Chondrocyte (in vitro differentiated cells): ENCODE measurements at regions not wholly inside any gene's neighbourhood (a gene's known extent, or its start where the extent isn't known, plus 50 kb on each side); places are given as distances from the start of the nearest gene placed in this dataset.

Source experiments
- DNase-seq: peaks from one replicate; pipeline ENCODE4 v3.0.0; 2021; ENCODE audit warnings: mixed read lengths, low spot score
- H3K27ac Mint-ChIP-seq: one replicate; pipeline ENCODE4 v1.8.0; 2021; ENCODE audit warnings: mild to moderate bottlenecking, moderate library complexity, mixed read lengths; ENCODE audit not compliant: unreplicated experiment
- H3K27me3 Mint-ChIP-seq: 2 replicates; pipeline ENCODE4 v1.8.0; 2021; ENCODE audit warnings: low read depth, mixed read lengths
- H3K36me3 Mint-ChIP-seq: 2 replicates; pipeline ENCODE4 v1.8.0; 2021; ENCODE audit warnings: low read depth, mixed read lengths
- H3K4me1 Mint-ChIP-seq: 2 replicates; pipeline ENCODE4 v1.8.0; 2021; ENCODE audit warnings: low read depth, mild to moderate bottlenecking, mixed read lengths
- H3K4me3 Mint-ChIP-seq: one replicate; pipeline ENCODE4 v1.8.0; 2021; ENCODE audit warnings: mild to moderate bottlenecking, moderate library complexity, mixed read lengths; ENCODE audit not compliant: unreplicated experiment
- H3K9me3 Mint-ChIP-seq: 2 replicates; pipeline ENCODE4 v1.8.0; 2021; ENCODE audit warnings: low read depth, mixed read lengths
- TF ChIP-seq, protein P1 (sequence below): fragments of 200-600 bp; sonication (generic); IDR thresholded peaks from 2 replicates; pipeline ENCODE4 v1.5.0; 2021; ENCODE audit warnings: antibody characterized with exemption, mild to moderate bottlenecking, moderate library complexity

- Mint-ChIP-seq H3K27me3 (peaks cover 44% of the 10 kb centered on the region), H3K27ac (no peak overlapping the region), H3K4me1 (no peaks in the 10 kb centered on the region), H3K36me3 (no peaks in the 10 kb centered on the region), H3K4me3 (no peak overlapping the region), H3K9me3 (no peaks in the 10 kb centered on the region)
- TF ChIP-seq, protein P1, sequence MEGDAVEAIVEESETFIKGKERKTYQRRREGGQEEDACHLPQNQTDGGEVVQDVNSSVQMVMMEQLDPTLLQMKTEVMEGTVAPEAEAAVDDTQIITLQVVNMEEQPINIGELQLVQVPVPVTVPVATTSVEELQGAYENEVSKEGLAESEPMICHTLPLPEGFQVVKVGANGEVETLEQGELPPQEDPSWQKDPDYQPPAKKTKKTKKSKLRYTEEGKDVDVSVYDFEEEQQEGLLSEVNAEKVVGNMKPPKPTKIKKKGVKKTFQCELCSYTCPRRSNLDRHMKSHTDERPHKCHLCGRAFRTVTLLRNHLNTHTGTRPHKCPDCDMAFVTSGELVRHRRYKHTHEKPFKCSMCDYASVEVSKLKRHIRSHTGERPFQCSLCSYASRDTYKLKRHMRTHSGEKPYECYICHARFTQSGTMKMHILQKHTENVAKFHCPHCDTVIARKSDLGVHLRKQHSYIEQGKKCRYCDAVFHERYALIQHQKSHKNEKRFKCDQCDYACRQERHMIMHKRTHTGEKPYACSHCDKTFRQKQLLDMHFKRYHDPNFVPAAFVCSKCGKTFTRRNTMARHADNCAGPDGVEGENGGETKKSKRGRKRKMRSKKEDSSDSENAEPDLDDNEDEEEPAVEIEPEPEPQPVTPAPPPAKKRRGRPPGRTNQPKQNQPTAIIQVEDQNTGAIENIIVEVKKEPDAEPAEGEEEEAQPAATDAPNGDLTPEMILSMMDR: no peak
- no peak for DNase-seq
Measured at GRCh38 chr22:48249713-48250268, 1487.3 kb downstream of the TBC1D22A start.

- DNase-seq: no peak
- H3K4me3 Mint-ChIP-seq: no peak overlapping the region
- TF ChIP-seq, protein P1: no peak
- H3K27me3 Mint-ChIP-seq: peaks cover 36% of the 10 kb centered on the region
- H3K9me3 Mint-ChIP-seq: no peaks in the 10 kb centered on the region
- no peaks in the 10 kb centered on the region for H3K36me3 Mint-ChIP-seq
- no peak overlapping the region for H3K27ac Mint-ChIP-seq
- no peaks in the 10 kb centered on the region for H3K4me1 Mint-ChIP-seq
Measured at GRCh38 chr22:48248901-48249455, 1486.5 kb downstream of the TBC1D22A start.

- Mint-ChIP-seq H3K9me3 (no peaks in the 10 kb centered on the region), H3K4me3 (no peak overlapping the region), H3K27ac (no peak overlapping the region), H3K4me1 (no peaks in the 10 kb centered on the region), H3K36me3 (no peaks in the 10 kb centered on the region), H3K27me3 (peaks cover 32% of the 10 kb centered on the region)
- no peak for DNase-seq
- TF ChIP-seq, protein P1: no peak
Measured at GRCh38 chr22:48247829-48248228, 1485.4 kb downstream of the TBC1D22A start.

DNA sequence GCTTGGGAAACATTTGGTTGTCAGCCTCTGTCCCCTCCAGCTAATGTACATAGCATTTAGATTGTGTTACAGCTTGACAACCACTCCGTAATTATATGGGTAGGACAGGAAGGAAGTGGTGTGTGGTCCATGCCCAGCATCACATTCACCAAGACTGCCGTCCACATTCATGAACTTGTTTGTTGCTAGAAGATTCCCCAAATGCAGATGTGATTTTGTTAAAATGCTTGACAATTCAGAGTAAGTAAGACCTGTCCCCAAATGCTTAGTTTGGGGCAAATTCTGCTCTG lies 1482.7 kb downstream of the TBC1D22A start:
- TF ChIP-seq, protein P1: no peak
- H3K27me3 Mint-ChIP-seq: peaks cover 20% of the 10 kb centered on the region
- H3K4me3 Mint-ChIP-seq: no peak overlapping the region
- no peak for DNase-seq
- H3K9me3 Mint-ChIP-seq: no peaks in the 10 kb centered on the region
- H3K36me3 Mint-ChIP-seq: no peaks in the 10 kb centered on the region
- H3K27ac Mint-ChIP-seq: no peak overlapping the region
- H3K4me1 Mint-ChIP-seq: no peaks in the 10 kb centered on the region

- Mint-ChIP-seq H3K4me1 (no peaks in the 10 kb centered on the region), H3K4me3 (no peak overlapping the region), H3K36me3 (no peaks in the 10 kb centered on the region), H3K9me3 (no peaks in the 10 kb centered on the region), H3K27ac (no peak overlapping the region), H3K27me3 (peaks cover 21% of the 10 kb centered on the region)
- DNase-seq: no peak
- TF ChIP-seq, protein P1: no peak
Measured at GRCh38 chr22:48244388-48245195, 1482.1 kb downstream of the TBC1D22A start.
